ENCODE measurements at regions not wholly inside any gene's neighbourhood (a gene's known extent, or its start where the extent isn't known, plus 50 kb on each side); places are given as distances from the start of the nearest gene placed in this dataset.

- TF ChIP-seq CTCF (IDR thresholded peaks at IDR 0.05; ENCODE audit: borderline replicate concordance, extremely low read depth, low read length, poor library complexity, severe bottlenecking) (peak; percentile 38), EZH2 (IDR thresholded peaks at IDR 0.05; ENCODE audit: borderline replicate concordance, low read depth, low read length, severe bottlenecking) (no peak)
- no peak overlapping the region for H3K9ac ChIP-seq (ENCODE audit: low read depth, low read length)
- H3K4me2 ChIP-seq (ENCODE audit: insufficient read depth, low read length): no peak overlapping the region
- no peaks in the 10 kb centered on the region for H4K20me1 ChIP-seq (ENCODE audit: insufficient read depth, low read length)
- no peak overlapping the region for H3K4me3 ChIP-seq (ENCODE audit: low read depth in 1 of 2, low read length in 2 of 2)
- H3K27me3 ChIP-seq (ENCODE audit: insufficient read depth, low read length, poor library complexity): peaks cover 7% of the 10 kb centered on the region
- ATAC-seq (ENCODE audit: insufficient read depth, low read depth) (no peak), DNase-seq (no peak)
- no peak overlapping the region for H2AFZ ChIP-seq (ENCODE audit: low read depth, low read length)
- H3K36me3 ChIP-seq (ENCODE audit: insufficient read depth, low read length): no peaks in the 10 kb centered on the region
- H3K79me2 ChIP-seq (ENCODE audit: insufficient read depth, low read length): no peaks in the 10 kb centered on the region
- H3K9me3 ChIP-seq (ENCODE audit: insufficient read depth, low read length, severe bottlenecking): no peaks in the 10 kb centered on the region
- H3K4me1 ChIP-seq (ENCODE audit: insufficient read depth, low read length): no peaks in the 10 kb centered on the region
- no peak overlapping the region for H3K27ac ChIP-seq (ENCODE audit: low read length)
Measured at GRCh38 chr15:97849183-97849582, 111.3 kb upstream of the ARRDC4 start.

- no peaks in the 10 kb centered on the region for H4K20me1 ChIP-seq (ENCODE audit: insufficient read depth, low read length)
- no peak for DNase-seq
- H3K79me2 ChIP-seq (ENCODE audit: insufficient read depth, low read length): no peaks in the 10 kb centered on the region
- no peaks in the 10 kb centered on the region for H3K36me3 ChIP-seq (ENCODE audit: insufficient read depth, low read length)
- TF ChIP-seq CTCF (IDR thresholded peaks at IDR 0.05; ENCODE audit: borderline replicate concordance, extremely low read depth, low read length, poor library complexity, severe bottlenecking) (no peak), EZH2 (IDR thresholded peaks at IDR 0.05; ENCODE audit: borderline replicate concordance, low read depth, low read length, severe bottlenecking) (no peak)
- no peak overlapping the region for H2AFZ ChIP-seq (ENCODE audit: low read depth, low read length)
- ATAC-seq (ENCODE audit: insufficient read depth, low read depth): no peak
- H3K27me3 ChIP-seq (ENCODE audit: insufficient read depth, low read length, poor library complexity): peaks cover 2% of the 10 kb centered on the region
- H3K27ac ChIP-seq (ENCODE audit: low read length): no peak overlapping the region
- no peaks in the 10 kb centered on the region for H3K9me3 ChIP-seq (ENCODE audit: insufficient read depth, low read length, severe bottlenecking)
- no peak overlapping the region for H3K4me3 ChIP-seq (ENCODE audit: low read depth in 1 of 2, low read length in 2 of 2)
- no peak overlapping the region for H3K4me2 ChIP-seq (ENCODE audit: insufficient read depth, low read length)
- H3K4me1 ChIP-seq (ENCODE audit: insufficient read depth, low read length): no peaks in the 10 kb centered on the region
- no peak overlapping the region for H3K9ac ChIP-seq (ENCODE audit: low read depth, low read length)
Measured at GRCh38 chr15:97858296-97858695, 102.2 kb upstream of the ARRDC4 start.

GRCh38 chr15:97861529-97862260, 98.8 kb upstream of the ARRDC4 start:
- no peaks in the 10 kb centered on the region for H3K4me1 ChIP-seq (ENCODE audit: insufficient read depth, low read length)
- no peak overlapping the region for H2AFZ ChIP-seq (ENCODE audit: low read depth, low read length)
- H3K4me3 ChIP-seq (ENCODE audit: low read depth in 1 of 2, low read length in 2 of 2): no peak overlapping the region
- no peak overlapping the region for H3K27ac ChIP-seq (ENCODE audit: low read length)
- no peak for TF ChIP-seq CTCF (IDR thresholded peaks at IDR 0.05; ENCODE audit: borderline replicate concordance, extremely low read depth, low read length, poor library complexity, severe bottlenecking)
- TF ChIP-seq EZH2 (IDR thresholded peaks at IDR 0.05; ENCODE audit: borderline replicate concordance, low read depth, low read length, severe bottlenecking): no peak
- H3K27me3 ChIP-seq (ENCODE audit: insufficient read depth, low read length, poor library complexity): peaks cover 2% of the 10 kb centered on the region
- DNase-seq (no peak), ATAC-seq (ENCODE audit: insufficient read depth, low read depth) (no peak)
- no peak overlapping the region for H3K9ac ChIP-seq (ENCODE audit: low read depth, low read length)
- H3K79me2 ChIP-seq (ENCODE audit: insufficient read depth, low read length): no peaks in the 10 kb centered on the region
- no peaks in the 10 kb centered on the region for H3K36me3 ChIP-seq (ENCODE audit: insufficient read depth, low read length)
- no peaks in the 10 kb centered on the region for H4K20me1 ChIP-seq (ENCODE audit: insufficient read depth, low read length)
- H3K4me2 ChIP-seq (ENCODE audit: insufficient read depth, low read length): no peak overlapping the region
- no peaks in the 10 kb centered on the region for H3K9me3 ChIP-seq (ENCODE audit: insufficient read depth, low read length, severe bottlenecking)
